ENCODE measurements at regions not wholly inside any gene's neighbourhood (a gene's known extent, or its start where the extent isn't known, plus 50 kb on each side); places are given as distances from the start of the nearest gene placed in this dataset.
"Not testable (repeated sequence)": the region's sequence is repeated elsewhere in the genome, so short reads cannot be mapped to it uniquely, and the experiment has no call there.

- DNase-seq = no peak
Observed at GRCh38 chr4:19293080-19293479, 958.6 kb upstream of the SLIT2 start.

GRCh38 chr4:19286924-19287323 is 964.8 kb upstream of the SLIT2 start:
- DNase-seq = no peak

- peak; percentile 55 for DNase-seq
Observed at GRCh38 chr4:19285146-19285545, 966.6 kb upstream of the SLIT2 start.

- DNase-seq = no peak
Observed at GRCh38 chr4:19278665-19279064, 973.0 kb upstream of the SLIT2 start.

- DNase-seq = no peak
Observed at GRCh38 chr4:19266566-19266965, 985.1 kb upstream of the SLIT2 start.

- peak; percentile 13 for DNase-seq
Observed at GRCh38 chr4:19262467-19262866, 989.2 kb upstream of the SLIT2 start.

GRCh38 chr4:19260346-19260745 is 991.4 kb upstream of the SLIT2 start:
- DNase-seq = no peak

- DNase-seq = no peak
Observed at GRCh38 chr4:19259920-19260319, 991.8 kb upstream of the SLIT2 start.

GRCh38 chr4:19256823-19257222 is 994.9 kb upstream of the SLIT2 start:
- DNase-seq = no peak

GRCh38 chr4:19254486-19254885 is 997.2 kb upstream of the SLIT2 start:
- peak; percentile 13 for DNase-seq

- DNase-seq = no peak
Observed at GRCh38 chr4:19248023-19248422, 1003.7 kb upstream of the SLIT2 start.

- no peak for DNase-seq
Observed at GRCh38 chr4:19241895-19242294, 1009.8 kb upstream of the SLIT2 start.

GRCh38 chr4:19239565-19239964 is 1012.1 kb upstream of the SLIT2 start:
- peak; percentile 65 for DNase-seq

- DNase-seq = no peak
Observed at GRCh38 chr4:19236473-19236872, 1015.2 kb upstream of the SLIT2 start.

GRCh38 chr4:19230906-19231545 is 1020.7 kb upstream of the SLIT2 start:
- no peak for DNase-seq

- no peak for DNase-seq
Observed at GRCh38 chr4:19227701-19228100, 1024.0 kb upstream of the SLIT2 start.

- peak; percentile 23 for DNase-seq
Observed at GRCh38 chr4:19224820-19225219, 1026.9 kb upstream of the SLIT2 start.

GRCh38 chr4:19216476-19216875 is 1035.2 kb upstream of the SLIT2 start:
- DNase-seq = no peak

- DNase-seq = peak; percentile 65
Observed at GRCh38 chr4:19214591-19215186, 1037.0 kb upstream of the SLIT2 start.

GRCh38 chr4:19213388-19213787 is 1038.3 kb upstream of the SLIT2 start:
- peak; percentile 18 for DNase-seq

GRCh38 chr4:19205853-19206252 is 1045.9 kb upstream of the SLIT2 start:
- DNase-seq = no peak

- DNase-seq = not testable (repeated sequence)
Observed at GRCh38 chr4:19197838-19198237, 1053.9 kb upstream of the SLIT2 start.

- no peak for DNase-seq
Observed at GRCh38 chr4:19195696-19196095, 1056.0 kb upstream of the SLIT2 start.

- no peak for DNase-seq
Observed at GRCh38 chr4:19194672-19195071, 1057.0 kb upstream of the SLIT2 start.

All from fibroblast of skin of right quadriceps (primary cell).